HepG2 (cell line): ENCODE measurements at regions not wholly inside any gene's neighbourhood (a gene's known extent, or its start where the extent isn't known, plus 50 kb on each side); places are given as distances from the start of the nearest gene placed in this dataset.

ENCODE experiments used
- ATAC-seq: fragments of 200-7000 bp; cut with Tn5 transposase; 3 replicates; pipeline ENCODE4 v1.9.1; 2020; ENCODE audit warnings: mild to moderate bottlenecking, moderate library complexity
- BruUV-seq: library from RNA; stranded (reverse); fragments of 400-500 nt; replicated peaks from 2 replicates; lab custom pipeline; 2021; lab: Mats Ljungman, UMichigan
- CTCF ChIA-PET: fragments of 300-600 bp; formaldehyde crosslinking; extraction: SDS; loops from one replicate; lab custom pipeline; 2021; ENCODE audit warnings: low total read pairs, inconsistent platforms, low intra/inter-chr PET ratio; lab: Yijun Ruan, JAX
- POLR2A ChIA-PET: fragments of 350-600 bp; sonication (Branson Sonifier 250); formaldehyde crosslinking; loops from one replicate; lab custom pipeline; 2020; ENCODE audit warnings: antibody characterized with exemption, inconsistent platforms; lab: Yijun Ruan, JAX
- DNase-seq: peaks from one replicate; pipeline ENCODE4 v3.0.0-alpha.2; 2015; ENCODE audit warnings: low spot score
- FAIRE-seq: peaks from 3 replicates; lab custom pipeline; 2011; peaks lifted over from hg19 to GRCh38; lab: Jason Lieb, UNC
- H2AFZ ChIP-seq: one replicate; pipeline ENCODE4 v1.6.1; 2011; ENCODE audit warnings: low read length, inconsistent platforms
- H3K27ac ChIP-seq: fragments of 300-600 bp; 3 replicates; pipeline ENCODE4 v1.8.0; 2011; ENCODE audit warnings: mixed run types, mild to moderate bottlenecking, mixed read lengths, low read length, inconsistent platforms; ENCODE audit not compliant: insufficient read depth; ENCODE audit errors: extremely low read length
- H3K27me3 ChIP-seq, 2 experiments: fragments of 200-600 bp in 1 of 2; 2 replicates in 1 of 2; 3 replicates in 1 of 2; pipeline versions ENCODE4 v1.6.0 to v1.8.0; 2011; ENCODE audit warnings: low read length in 2 of 2, mild to moderate bottlenecking in 2 of 2, moderate library complexity in 2 of 2, inconsistent platforms in 1 of 2; ENCODE audit not compliant: insufficient read depth in 2 of 2, control insufficient read depth in 1 of 2
- H3K36me3 ChIP-seq, 2 experiments: fragments of 200-600 bp in 1 of 2; replicated peaks in 1 of 2; 2 replicates in 1 of 2; 3 replicates in 1 of 2; pipeline versions ENCODE4 v1.5.1 to v1.8.0; 2011; ENCODE audit warnings: low read length in 2 of 2, inconsistent platforms in 1 of 2; ENCODE audit not compliant: insufficient read depth in 2 of 2, control insufficient read depth in 1 of 2
- H3K4me1 ChIP-seq: 2 replicates; pipeline ENCODE4 v1.5.1; 2012; ENCODE audit warnings: low read length, inconsistent platforms; ENCODE audit not compliant: insufficient read depth
- H3K4me2 ChIP-seq: 2 replicates; pipeline ENCODE4 v1.6.0; 2011; ENCODE audit warnings: low read depth, low read length, inconsistent platforms
- H3K4me3 ChIP-seq, 3 experiments: fragments of 200-600 bp in 1 of 3; sonication (generic), shearing (Covaris generic) in 1 of 3; replicated peaks in 1 of 3; 2 replicates each; pipeline ENCODE4 v1.5.1; 2011 to 2016; ENCODE audit warnings: low read length in 3 of 3, inconsistent platforms in 2 of 3, low read depth in 2 of 3, mild to moderate bottlenecking in 2 of 3, control low read depth in 1 of 3, mixed read lengths in 1 of 3; ENCODE audit not compliant: insufficient read depth in 1 of 3
- H3K79me2 ChIP-seq: one replicate; pipeline ENCODE4 v1.6.1; 2011; ENCODE audit warnings: low read length, inconsistent platforms; ENCODE audit not compliant: insufficient read depth
- H3K9ac ChIP-seq: 2 replicates; pipeline ENCODE4 v1.6.0; 2011; ENCODE audit warnings: mild to moderate bottlenecking, low read depth, low read length, inconsistent platforms; ENCODE audit not compliant: insufficient read depth
- H3K9me3 ChIP-seq: 2 replicates; pipeline ENCODE4 v1.5.1; 2012; ENCODE audit warnings: mild to moderate bottlenecking, low read length
- H4K20me1 ChIP-seq: 2 replicates; pipeline ENCODE4 v1.6.0; 2011; ENCODE audit warnings: inconsistent platforms, mild to moderate bottlenecking, low read length, moderate library complexity; ENCODE audit not compliant: insufficient read depth
- BCL3 ChIP-seq: sonication (generic); formaldehyde crosslinking; IDR thresholded peaks from 2 replicates; pipeline ENCODE4 v1.5.1; 2020; ENCODE audit warnings: mild to moderate bottlenecking, missing genetic modification reagents, moderate library complexity
- FOXA1 ChIP-seq, 2 experiments: fragments of 450-650 bp in 1 of 2; sonication (generic) in 1 of 2; formaldehyde crosslinking in 1 of 2; IDR thresholded peaks; 2 replicates each; pipeline versions ENCODE4 v1.4.0 to v1.6.1; 2016 to 2020; ENCODE audit warnings: missing genetic modification reagents in 1 of 2
- IKZF1 ChIP-seq: fragments of 450-650 bp; IDR thresholded peaks from 2 replicates; pipeline ENCODE4 v1.7.1; 2016
- NFAT5 ChIP-seq: sonication (generic); formaldehyde crosslinking; IDR thresholded peaks from 2 replicates; pipeline ENCODE4 v1.4.0; 2020; ENCODE audit warnings: missing genetic modification reagents
- RFX5 ChIP-seq: IDR thresholded peaks from 2 replicates; pipeline ENCODE4 v1.6.1; 2011; ENCODE audit warnings: low read depth, low read length, improper control_type of control experiment
- U2AF1 ChIP-seq: fragments of 200-400 bp; formaldehyde crosslinking; optimal IDR thresholded peaks from 2 replicates; pipeline ENCODE3; 2017; ENCODE audit warnings: mild to moderate bottlenecking, low read depth, low read length
- ZKSCAN5 ChIP-seq: sonication (generic); formaldehyde crosslinking; IDR thresholded peaks from 2 replicates; pipeline ENCODE4 v1.5.1; 2020; ENCODE audit warnings: mild to moderate bottlenecking, missing genetic modification reagents
- ZNF143 ChIP-seq: sonication (generic); formaldehyde crosslinking; IDR thresholded peaks from 2 replicates; pipeline ENCODE4 v1.4.0; 2020; ENCODE audit warnings: missing genetic modification reagents
- ZNF275 ChIP-seq: sonication (generic); formaldehyde crosslinking; IDR thresholded peaks from 2 replicates; pipeline ENCODE4 v1.8.0; 2022; ENCODE audit warnings: missing genetic modification reagents, mild to moderate bottlenecking, inconsistent platforms, borderline replicate concordance
- WGBS: methylation state at CpG from one replicate; pipeline ENCODE4 v1.1.6; 2017; ENCODE audit warnings: low lambda C conversion rate; 5-methylcytosine and 5-hydroxymethylcytosine counted together
- in situ Hi-C: cut with HindIII; loops from 2 replicates; pipeline ENCODE4 v1.10.0; 2017; ENCODE audit warnings: low pct_unique_long_range_greater_than_20kb; ENCODE audit not compliant: extremely low pct_ligation_motif_present
- intact Hi-C: fragments of 100-400 bp; cut with micrococcal nuclease; formaldehyde crosslinking; loops from one replicate; pipeline ENCODE4 v1.10.0; 2022; ENCODE audit not compliant: unreplicated experiment

- no peak for DNase-seq
- Histone ChIP-seq H3K4me2 (no peak overlapping the region), H3K4me1 (no peaks in the 10 kb centered on the region), H3K27ac (no peak overlapping the region), H4K20me1 (no peaks in the 10 kb centered on the region), H2AFZ (no peak overlapping the region), H3K4me3 (no peak overlapping the region), H3K27me3 (no peaks in the 10 kb centered on the region), H3K9ac (no peak overlapping the region), H3K36me3 (no peaks in the 10 kb centered on the region), H3K79me2 (no peaks in the 10 kb centered on the region), H3K9me3 (no peaks in the 10 kb centered on the region)
- intact Hi-C loops (no loop called here), in situ Hi-C loops (no loop called here)
- no TSS peak for BruUV-seq
- ChIA-PET CTCF (no interaction called here), POLR2A (no interaction called here)
- TF ChIP-seq FOXA1 (IDR thresholded peaks at IDR 0.05) (no peak), FOXA1 (CRISPR knock-in tag; IDR thresholded peaks at IDR 0.05) (no peak), U2AF1 (no peak), ZNF143 (CRISPR knock-in tag) (no peak), IKZF1 (no peak), NFAT5 (no peak), RFX5 (no peak), ZKSCAN5 (CRISPR knock-in tag) (no peak), BCL3 (no peak), ZNF275 (CRISPR knock-in tag) (no peak)
- no peak for ATAC-seq
- FAIRE-seq: no peak
- 22% methylated on average over 9 of the region's 9 CpGs for WGBS
Observed at GRCh38 chr2:207397917-207398655, 131.7 kb upstream of the CREB1 start.
